GM21825 (cell line): ENCODE measurements at regions not wholly inside any gene's neighbourhood (a gene's known extent, or its start where the extent isn't known, plus 50 kb on each side); places are given as distances from the start of the nearest gene placed in this dataset.

Source experiments
- ATAC-seq: cut with Tn5 transposase; IDR thresholded peaks from one replicate; pipeline ENCODE4 v1.9.1; 2021; ENCODE audit warnings: mild to moderate bottlenecking, moderate library complexity; ENCODE audit not compliant: unreplicated experiment

- ATAC-seq, result no peak
These were observed 121.9 kb downstream of the RPLP1 start for GRCh38 chr15:69574506-69574905.

- ATAC-seq, result no peak
These were observed 122.8 kb downstream of the RPLP1 start for GRCh38 chr15:69575387-69575786.

GRCh38 chr15:69576035-69576526 is 123.5 kb downstream of the RPLP1 start:
- no peak for ATAC-seq

GRCh38 chr15:69576948-69577351 is 124.3 kb downstream of the RPLP1 start:
- ATAC-seq, result no peak

GRCh38 chr15:69577397-69577796 is 124.8 kb downstream of the RPLP1 start:
- ATAC-seq, result no peak

- no peak for ATAC-seq
These were observed 125.6 kb downstream of the RPLP1 start for GRCh38 chr15:69578252-69578651.

GRCh38 chr15:69578787-69579583 is 126.4 kb downstream of the RPLP1 start:
- ATAC-seq, result no peak

- ATAC-seq, result no peak
These were observed 127.5 kb downstream of the RPLP1 start for GRCh38 chr15:69579950-69580618.

GRCh38 chr15:69583626-69584025 is 131.0 kb downstream of the RPLP1 start:
- ATAC-seq, result no peak

GRCh38 chr15:69585937-69586336 is 133.3 kb downstream of the RPLP1 start:
- ATAC-seq, result no peak

GRCh38 chr15:69586721-69587120 is 134.1 kb downstream of the RPLP1 start:
- no peak for ATAC-seq

GRCh38 chr15:69587723-69588426 is 135.3 kb downstream of the RPLP1 start:
- ATAC-seq, result no peak

GRCh38 chr15:69590201-69590710 is 137.6 kb downstream of the RPLP1 start:
- ATAC-seq, result no peak

- no peak for ATAC-seq
These were observed 138.4 kb downstream of the RPLP1 start for GRCh38 chr15:69590932-69591524.

- no peak for ATAC-seq
These were observed 139.4 kb downstream of the RPLP1 start for GRCh38 chr15:69591905-69592508.

- ATAC-seq, result no peak
These were observed 140.3 kb downstream of the RPLP1 start for GRCh38 chr15:69592954-69593353.

GRCh38 chr15:69593488-69593887 is 140.9 kb downstream of the RPLP1 start:
- ATAC-seq, result no peak

GRCh38 chr15:69593981-69594966 is 141.7 kb downstream of the RPLP1 start:
- ATAC-seq, result no peak

- ATAC-seq, result no peak
These were observed 142.6 kb downstream of the RPLP1 start for GRCh38 chr15:69595009-69595791.
